OCI-LY1 (cell line): ENCODE measurements at regions not wholly inside any gene's neighbourhood (a gene's known extent, or its start where the extent isn't known, plus 50 kb on each side); places are given as distances from the start of the nearest gene placed in this dataset.

Experiments used
- H2AFZ ChIP-seq: fragments of 200-600 bp; sonication (generic), shearing (Covaris generic); 2 replicates; pipeline ENCODE4 v1.6.0; 2014; ENCODE audit warnings: antibody characterized with exemption, mild to moderate bottlenecking, low read length
- H3F3A ChIP-seq: fragments of 200-600 bp; sonication (generic), shearing (Covaris generic); 2 replicates; pipeline ENCODE4 v1.6.0; 2014; ENCODE audit warnings: mild to moderate bottlenecking, antibody characterized with exemption, low read length, moderate library complexity; ENCODE audit not compliant: insufficient read depth
- H3K27ac ChIP-seq: fragments of 200-600 bp; sonication (generic); 2 replicates; pipeline ENCODE4 v1.5.1; 2014; ENCODE audit warnings: low read length, mixed run types, mild to moderate bottlenecking, low read depth; ENCODE audit not compliant: poor library complexity, severe bottlenecking
- H3K27me3 ChIP-seq: fragments of 200-600 bp; sonication (generic); 2 replicates; pipeline ENCODE4 v1.6.0; 2014; ENCODE audit warnings: antibody characterized with exemption, mild to moderate bottlenecking, low read length, moderate library complexity; ENCODE audit not compliant: insufficient read depth
- H3K36me3 ChIP-seq: fragments of 200-600 bp; sonication (generic); 2 replicates; pipeline ENCODE4 v1.6.1; 2014; ENCODE audit warnings: mild to moderate bottlenecking, antibody characterized with exemption, low read length, moderate library complexity, mixed read lengths; ENCODE audit not compliant: insufficient read depth
- H3K4me1 ChIP-seq: fragments of 200-600 bp; sonication (generic); 2 replicates; pipeline ENCODE4 v1.5.1; 2014; ENCODE audit warnings: mild to moderate bottlenecking, low read length, moderate library complexity; ENCODE audit not compliant: insufficient read depth, severe bottlenecking
- H3K4me2 ChIP-seq: fragments of 200-600 bp; sonication (generic), shearing (Covaris generic); 2 replicates; pipeline ENCODE4 v1.6.1; 2014; ENCODE audit warnings: low read length
- H3K4me3 ChIP-seq: fragments of 200-600 bp; sonication (generic); 2 replicates; pipeline ENCODE4 v1.5.1; 2014; ENCODE audit warnings: low read length, low read depth, mild to moderate bottlenecking, mixed read lengths; ENCODE audit not compliant: poor library complexity, severe bottlenecking
- H3K79me2 ChIP-seq: fragments of 200-600 bp; shearing (Covaris generic); 2 replicates; pipeline ENCODE4 v1.6.1; 2016; ENCODE audit warnings: mixed run types, low read length, mixed read lengths; ENCODE audit not compliant: insufficient read depth
- H3K9ac ChIP-seq: fragments of 200-600 bp; sonication (generic), shearing (Covaris generic); 2 replicates; pipeline ENCODE4 v1.6.1; 2014; ENCODE audit warnings: mild to moderate bottlenecking, low read length, mixed read lengths
- H3K9me2 ChIP-seq: fragments of 200-600 bp; sonication (generic), shearing (Covaris generic); 2 replicates; pipeline ENCODE4 v1.6.1; 2014; ENCODE audit warnings: low read depth, mild to moderate bottlenecking, low read length, mixed read lengths
- H3K9me3 ChIP-seq: fragments of 200-600 bp; shearing (Covaris generic); 2 replicates; pipeline ENCODE4 v1.6.1; 2014; ENCODE audit warnings: low read length, mixed read lengths
- H4K20me1 ChIP-seq: fragments of 200-600 bp; sonication (generic), shearing (Covaris generic); 2 replicates; pipeline ENCODE4 v1.6.0; 2016; ENCODE audit warnings: mild to moderate bottlenecking, low read length; ENCODE audit not compliant: insufficient read depth
- EZH2 ChIP-seq: fragments of 200-600 bp; sonication (generic), shearing (Covaris generic); IDR thresholded peaks from 2 replicates; pipeline ENCODE4 v1.8.0; 2017; ENCODE audit warnings: borderline replicate concordance, mixed run types, mild to moderate bottlenecking, antibody characterized with exemption, low read length, moderate library complexity, mixed read lengths
- TF ChIP-seq, protein P1 (sequence below): fragments of 200-600 bp; sonication (generic), shearing (Covaris generic); IDR thresholded peaks from 2 replicates; pipeline ENCODE4 v1.5.1; 2017; ENCODE audit warnings: mild to moderate bottlenecking, antibody characterized with exemption, low read length, moderate library complexity, mixed read lengths

DNA sequence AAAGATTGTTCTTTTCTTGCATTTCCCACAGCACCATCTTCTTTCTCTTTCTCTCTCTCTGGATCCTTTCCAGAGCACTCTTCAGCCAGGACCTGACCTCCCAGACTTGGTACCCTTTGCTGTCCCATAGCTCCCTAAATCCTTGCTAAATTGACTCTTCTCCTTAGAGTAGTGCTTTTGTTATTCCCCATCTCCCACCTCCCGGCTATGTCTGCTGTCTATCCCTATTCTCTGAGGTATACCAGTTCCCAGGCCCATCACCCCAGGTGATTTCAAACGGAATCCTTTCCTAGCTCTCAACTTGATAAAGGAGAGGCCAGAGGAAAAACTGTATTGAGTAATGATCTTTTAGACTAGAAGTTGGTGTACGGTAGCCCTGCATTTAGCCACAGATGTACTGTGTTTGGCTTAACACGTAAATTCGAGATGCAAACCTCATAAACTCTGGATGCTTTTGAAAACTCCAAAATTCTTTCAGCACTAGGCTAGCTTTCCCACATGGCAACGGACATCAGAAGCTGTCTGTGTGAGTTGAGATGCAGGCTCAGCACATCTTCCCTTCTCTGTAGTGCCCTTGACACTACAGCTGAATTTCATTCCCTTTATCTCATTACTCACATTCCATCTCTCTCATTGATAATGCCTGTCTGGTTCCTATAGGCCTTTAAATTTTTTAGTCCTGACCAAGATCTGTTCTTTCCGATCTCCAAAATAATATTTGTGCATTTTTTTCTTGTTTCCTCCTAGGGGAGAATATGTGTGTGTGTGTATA is 320.8 kb upstream of the ITGA1 start:
- Histone ChIP-seq H3K9me3 (no peaks in the 10 kb centered on the region), H3K79me2 (no peaks in the 10 kb centered on the region), H3K9ac (no peak overlapping the region), H3K36me3 (no peaks in the 10 kb centered on the region), H3K27ac (no peak overlapping the region), H3K4me2 (no peak overlapping the region), H3K9me2 (no peaks in the 10 kb centered on the region), H3F3A (no peaks in the 10 kb centered on the region), H3K27me3 (no peaks in the 10 kb centered on the region), H4K20me1 (no peaks in the 10 kb centered on the region), H2AFZ (no peak overlapping the region), H3K4me3 (no peak overlapping the region), H3K4me1 (no peaks in the 10 kb centered on the region)
- no peak for TF ChIP-seq EZH2
- TF ChIP-seq, protein P1, sequence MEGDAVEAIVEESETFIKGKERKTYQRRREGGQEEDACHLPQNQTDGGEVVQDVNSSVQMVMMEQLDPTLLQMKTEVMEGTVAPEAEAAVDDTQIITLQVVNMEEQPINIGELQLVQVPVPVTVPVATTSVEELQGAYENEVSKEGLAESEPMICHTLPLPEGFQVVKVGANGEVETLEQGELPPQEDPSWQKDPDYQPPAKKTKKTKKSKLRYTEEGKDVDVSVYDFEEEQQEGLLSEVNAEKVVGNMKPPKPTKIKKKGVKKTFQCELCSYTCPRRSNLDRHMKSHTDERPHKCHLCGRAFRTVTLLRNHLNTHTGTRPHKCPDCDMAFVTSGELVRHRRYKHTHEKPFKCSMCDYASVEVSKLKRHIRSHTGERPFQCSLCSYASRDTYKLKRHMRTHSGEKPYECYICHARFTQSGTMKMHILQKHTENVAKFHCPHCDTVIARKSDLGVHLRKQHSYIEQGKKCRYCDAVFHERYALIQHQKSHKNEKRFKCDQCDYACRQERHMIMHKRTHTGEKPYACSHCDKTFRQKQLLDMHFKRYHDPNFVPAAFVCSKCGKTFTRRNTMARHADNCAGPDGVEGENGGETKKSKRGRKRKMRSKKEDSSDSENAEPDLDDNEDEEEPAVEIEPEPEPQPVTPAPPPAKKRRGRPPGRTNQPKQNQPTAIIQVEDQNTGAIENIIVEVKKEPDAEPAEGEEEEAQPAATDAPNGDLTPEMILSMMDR = no peak

DNA sequence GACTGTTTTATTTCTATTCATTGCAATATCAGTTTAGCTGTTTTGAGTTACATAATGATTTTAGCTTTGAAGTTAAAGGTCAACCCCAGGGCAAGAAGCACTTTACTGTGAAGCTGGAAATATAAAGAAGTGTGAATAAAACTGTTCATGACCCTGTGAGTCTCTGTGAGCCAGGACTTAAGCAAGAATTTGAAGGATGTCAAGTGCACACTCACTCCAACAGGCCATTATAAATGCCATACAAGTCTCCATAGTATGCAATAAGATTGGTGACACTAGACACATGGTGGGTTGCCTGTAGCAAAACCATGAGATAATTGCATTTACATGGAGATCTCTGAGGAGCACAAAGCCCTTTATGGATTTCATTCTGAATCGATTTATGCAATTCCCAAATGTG is 318.7 kb upstream of the ITGA1 start:
- no peaks in the 10 kb centered on the region for H3K9me3 ChIP-seq
- no peak overlapping the region for H3K27ac ChIP-seq
- no peaks in the 10 kb centered on the region for H3K4me1 ChIP-seq
- H3K36me3 ChIP-seq = no peaks in the 10 kb centered on the region
- H2AFZ ChIP-seq = no peak overlapping the region
- no peaks in the 10 kb centered on the region for H3K9me2 ChIP-seq
- H3K4me3 ChIP-seq = no peak overlapping the region
- H3K27me3 ChIP-seq = no peaks in the 10 kb centered on the region
- no peak for TF ChIP-seq EZH2
- TF ChIP-seq, protein P1 = no peak
- H3K9ac ChIP-seq = no peak overlapping the region
- no peaks in the 10 kb centered on the region for H3F3A ChIP-seq
- no peaks in the 10 kb centered on the region for H3K79me2 ChIP-seq
- H3K4me2 ChIP-seq = no peak overlapping the region
- H4K20me1 ChIP-seq = no peaks in the 10 kb centered on the region

DNA sequence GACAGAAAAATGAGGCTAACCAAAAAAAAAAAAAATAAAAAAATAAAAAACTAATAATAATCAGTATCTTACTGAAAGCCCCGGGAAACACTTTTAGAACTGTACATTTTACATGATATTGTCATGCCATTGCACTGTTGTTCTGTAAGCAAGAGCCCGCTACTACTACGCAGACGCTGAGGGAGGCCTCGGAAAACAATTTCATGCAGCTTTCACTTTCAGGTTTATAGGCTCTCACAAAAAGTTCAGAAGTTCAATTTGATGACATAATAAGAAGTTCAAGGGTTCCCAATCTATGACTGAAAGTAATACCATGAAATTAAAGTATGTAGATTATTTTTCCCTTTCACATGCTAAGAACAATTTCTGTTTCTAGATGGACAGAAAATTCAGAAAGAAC is 318.3 kb upstream of the ITGA1 start:
- H3K4me1 ChIP-seq = no peaks in the 10 kb centered on the region
- H3K9me2 ChIP-seq = no peaks in the 10 kb centered on the region
- no peaks in the 10 kb centered on the region for H3K9me3 ChIP-seq
- no peak for TF ChIP-seq EZH2
- TF ChIP-seq, protein P1 = no peak
- no peak overlapping the region for H3K27ac ChIP-seq
- no peak overlapping the region for H3K4me3 ChIP-seq
- H3K79me2 ChIP-seq = no peaks in the 10 kb centered on the region
- no peak overlapping the region for H3K9ac ChIP-seq
- H3K4me2 ChIP-seq = no peak overlapping the region
- no peaks in the 10 kb centered on the region for H4K20me1 ChIP-seq
- no peaks in the 10 kb centered on the region for H3K36me3 ChIP-seq
- no peaks in the 10 kb centered on the region for H3K27me3 ChIP-seq
- H2AFZ ChIP-seq = no peak overlapping the region
- H3F3A ChIP-seq = no peaks in the 10 kb centered on the region
